HCT116 (cell line): ENCODE measurements at regions not wholly inside any gene's neighbourhood (a gene's known extent, or its start where the extent isn't known, plus 50 kb on each side); places are given as distances from the start of the nearest gene placed in this dataset.

Source experiments
- ATAC-seq: fragments of 200-7000 bp; cut with Tn5 transposase; 2 replicates; pipeline ENCODE4 v1.9.1; 2020; ENCODE audit warnings: mild to moderate bottlenecking, moderate library complexity
- BruUV-seq: library from RNA; stranded (reverse); fragments of 400-500 nt; replicated peaks from 2 replicates; lab custom pipeline; 2021; lab: Mats Ljungman, UMichigan
- CTCF ChIA-PET: fragments of 300-600 bp; sonication (Branson Sonifier 250); formaldehyde crosslinking; loops from one replicate; lab custom pipeline; 2021; ENCODE audit warnings: antibody characterized with exemption; lab: Charles Lee
- POLR2A ChIA-PET: fragments of 300-600, 350-600 bp; sonication (Branson Sonifier 250); formaldehyde crosslinking; loops from one replicate; lab custom pipeline; 2021; ENCODE audit warnings: antibody characterized with exemption; lab: Charles Lee
- RAD21 ChIA-PET, 2 experiments: fragments of 300-600 bp; sonication (Branson Sonifier 250); formaldehyde crosslinking; loops; one replicate each; lab custom pipeline; 2023; ENCODE audit warnings: low total read pairs in 2 of 2; ENCODE audit not compliant: uncharacterized antibody in 2 of 2, unreplicated experiment in 2 of 2, low non-redundant PET in 1 of 2; lab: Charles Lee
- DNase-seq: peaks from one replicate; pipeline ENCODE4 v3.0.0-alpha.2; 2010; ENCODE audit warnings: low read depth, low spot score
- H2AFZ ChIP-seq: fragments of 200-600 bp; shearing (Covaris generic), sonication (generic); 2 replicates; pipeline ENCODE4 v1.6.1; 2017; ENCODE audit warnings: low read depth, mixed run types, mixed read lengths, antibody characterized with exemption, low read length; ENCODE audit not compliant: poor library complexity, severe bottlenecking
- H3K27ac ChIP-seq: 2 replicates; pipeline ENCODE4 v1.5.1; 2012; ENCODE audit warnings: low read depth, low read length
- H3K27me3 ChIP-seq: fragments of 200-600 bp; sonication (generic); 2 replicates; pipeline ENCODE4 v1.6.1; 2016; ENCODE audit warnings: mixed run types, low read length, mixed read lengths; ENCODE audit not compliant: insufficient read depth
- H3K36me3 ChIP-seq, 2 experiments: fragments of 200-500 bp in 1 of 2; fragments of 200-600 bp in 1 of 2; sonication (Bioruptor generic) in 1 of 2; sonication (generic) in 1 of 2; 2 replicates each; pipeline versions ENCODE4 v1.5.1 to v1.6.1; 2014 to 2016; ENCODE audit warnings: low read length in 2 of 2, inconsistent platforms in 1 of 2, mixed read lengths in 1 of 2, mixed run types in 1 of 2; ENCODE audit not compliant: insufficient read depth in 2 of 2, control insufficient read depth in 1 of 2
- H3K4me1 ChIP-seq, 2 experiments: fragments of 200-600 bp in 1 of 2; sonication (generic) in 1 of 2; 2 replicates each; pipeline versions ENCODE4 v1.5.1 to v1.6.1; 2012 to 2017; ENCODE audit warnings: low read length in 2 of 2, inconsistent platforms in 1 of 2, mild to moderate bottlenecking in 1 of 2, mixed read lengths in 1 of 2, mixed run types in 1 of 2, moderate library complexity in 1 of 2; ENCODE audit not compliant: insufficient read depth in 2 of 2, control insufficient read depth in 1 of 2
- H3K4me2 ChIP-seq: fragments of 200-600 bp; sonication (generic); 2 replicates; pipeline ENCODE4 v1.6.1; 2017; ENCODE audit warnings: mixed run types, low read length, mixed read lengths
- H3K4me3 ChIP-seq, 2 experiments: fragments of 200-600 bp in 1 of 2; sonication (generic) in 1 of 2; replicated peaks in 1 of 2; 2 replicates each; pipeline ENCODE4 v1.5.1; 2011 to 2016; ENCODE audit warnings: low read length in 2 of 2, control low read depth in 1 of 2, low read depth in 1 of 2, mild to moderate bottlenecking in 1 of 2, mixed read lengths in 1 of 2, mixed run types in 1 of 2
- H3K79me2 ChIP-seq: fragments of 200-600 bp; sonication (generic); 2 replicates; pipeline ENCODE4 v1.6.1; 2017; ENCODE audit warnings: mild to moderate bottlenecking, mixed run types, low read length, moderate library complexity, mixed read lengths; ENCODE audit not compliant: insufficient read depth
- H3K9ac ChIP-seq: fragments of 200-600 bp; sonication (generic); 2 replicates; pipeline ENCODE4 v1.6.1; 2016; ENCODE audit warnings: low read length, mixed read lengths
- H3K9me2 ChIP-seq: fragments of 200-600 bp; sonication (generic), shearing (Covaris generic); 2 replicates; pipeline ENCODE4 v1.6.1; 2017; ENCODE audit warnings: mixed run types, mild to moderate bottlenecking, moderate library complexity; ENCODE audit not compliant: insufficient read depth
- H3K9me3 ChIP-seq, 2 experiments: fragments of 200-500 bp in 1 of 2; fragments of 200-600 bp in 1 of 2; sonication (Bioruptor generic) in 1 of 2; sonication (generic) in 1 of 2; 2 replicates each; pipeline ENCODE4 v1.6.1; 2014 to 2017; ENCODE audit warnings: low read length in 2 of 2, mixed read lengths in 2 of 2, inconsistent platforms in 1 of 2, low read depth in 1 of 2, mild to moderate bottlenecking in 1 of 2, mixed run types in 1 of 2, moderate library complexity in 1 of 2; ENCODE audit not compliant: control insufficient read depth in 1 of 2, insufficient read depth in 1 of 2
- H4K20me1 ChIP-seq: fragments of 200-600 bp; sonication (generic), shearing (Covaris generic); 2 replicates; pipeline ENCODE4 v1.6.1; 2017; ENCODE audit warnings: mixed run types, mild to moderate bottlenecking, moderate library complexity; ENCODE audit not compliant: insufficient read depth
- CBX3 ChIP-seq: IDR thresholded peaks from 2 replicates; pipeline ENCODE4 v1.6.1; 2012; ENCODE audit warnings: low read depth
- CEBPB ChIP-seq: IDR thresholded peaks from 2 replicates; pipeline ENCODE4 v1.6.1; 2012; ENCODE audit warnings: low read depth
- EGR1 ChIP-seq: IDR thresholded peaks from 2 replicates; pipeline ENCODE4 v1.6.1; 2012; ENCODE audit warnings: low read depth
- ELF1 ChIP-seq: IDR thresholded peaks from 2 replicates; pipeline ENCODE4 v1.6.1; 2012; ENCODE audit warnings: low read depth, borderline replicate concordance
- EZH2 ChIP-seq: fragments of 200-600 bp; sonication (generic); IDR thresholded peaks from 2 replicates; pipeline ENCODE4 v1.6.1; 2017; ENCODE audit warnings: antibody characterized with exemption, mixed run types
- EZH2phosphoT487 ChIP-seq: fragments of 200-600 bp; IDR thresholded peaks from 2 replicates; pipeline ENCODE4 v1.6.1; 2018; ENCODE audit warnings: antibody characterized with exemption, borderline replicate concordance
- FOSL1 ChIP-seq: IDR thresholded peaks from 2 replicates; pipeline ENCODE4 v1.6.1; 2012; ENCODE audit warnings: low read depth
- JUND ChIP-seq: IDR thresholded peaks from 2 replicates; pipeline ENCODE4 v1.6.1; 2012
- POLR2A ChIP-seq: IDR thresholded peaks from 2 replicates; pipeline ENCODE4 v1.7.0; 2011; ENCODE audit warnings: borderline replicate concordance; ENCODE audit not compliant: insufficient read depth, insufficient read length; ENCODE audit errors: extremely low read depth
- POLR2AphosphoS5 ChIP-seq: IDR thresholded peaks from 2 replicates; pipeline ENCODE4 v1.6.1; 2011; ENCODE audit warnings: mild to moderate bottlenecking, low read depth, low read length, moderate library complexity
- RAD21 ChIP-seq: IDR thresholded peaks from 2 replicates; pipeline ENCODE4 v1.6.1; 2012; ENCODE audit warnings: low read depth, mild to moderate bottlenecking
- SIN3A ChIP-seq: IDR thresholded peaks from 2 replicates; pipeline ENCODE4 v1.6.1; 2012; ENCODE audit warnings: low read depth
- SRF ChIP-seq: IDR thresholded peaks from 2 replicates; pipeline ENCODE4 v1.6.1; 2012; ENCODE audit warnings: low read depth
- TCF7L2 ChIP-seq: IDR thresholded peaks from 2 replicates; pipeline ENCODE4 v1.7.0; 2011; ENCODE audit warnings: borderline replicate concordance, inconsistent platforms; ENCODE audit not compliant: insufficient read depth, insufficient read length; ENCODE audit errors: extremely low read depth
- YY1 ChIP-seq: IDR thresholded peaks from 2 replicates; pipeline ENCODE4 v1.6.1; 2011; ENCODE audit warnings: low read length, low read depth, moderate library complexity, mild to moderate bottlenecking; ENCODE audit not compliant: insufficient replicate concordance; ENCODE audit errors: extremely low read depth
- ZFX ChIP-seq: fragments of 450-650 bp; IDR thresholded peaks from 2 replicates; pipeline ENCODE4 v1.6.1; 2017
- ZNF274 ChIP-seq: fragments of 200-500 bp; sonication (Bioruptor generic); IDR thresholded peaks from 2 replicates; pipeline ENCODE4 v1.6.1; 2014; ENCODE audit warnings: mild to moderate bottlenecking, low read depth, low read length, inconsistent platforms
- intact Hi-C: fragments of 100-400 bp; cut with micrococcal nuclease; formaldehyde crosslinking; loops from 2 replicates; pipeline ENCODE4 v1.10.0; 2022
- TF ChIP-seq, protein P1 (sequence below), 3 experiments: fragments of 200-600 bp in 1 of 3; sonication (generic) in 1 of 3; IDR thresholded peaks in 2 of 3; conservative IDR thresholded peaks in 1 of 3; 2 replicates each; pipeline ENCODE4 v1.5.1; 2012 to 2017; ENCODE audit warnings: low read depth in 2 of 3, low read length in 2 of 3, antibody characterized with exemption in 1 of 3, borderline replicate concordance in 1 of 3, control low read depth in 1 of 3, mild to moderate bottlenecking in 1 of 3, mixed read lengths in 1 of 3, mixed run types in 1 of 3, moderate library complexity in 1 of 3; ENCODE audit not compliant: insufficient read depth in 1 of 3
- TF ChIP-seq, protein P2 (sequence below): IDR thresholded peaks from 2 replicates; pipeline ENCODE4 v1.6.1; 2011; ENCODE audit warnings: mild to moderate bottlenecking, low read length, moderate library complexity; ENCODE audit not compliant: insufficient replicate concordance; ENCODE audit errors: extremely low read depth
- TF ChIP-seq, protein P3 (sequence below): IDR thresholded peaks from 2 replicates; pipeline ENCODE4 v1.6.1; 2012

DNA sequence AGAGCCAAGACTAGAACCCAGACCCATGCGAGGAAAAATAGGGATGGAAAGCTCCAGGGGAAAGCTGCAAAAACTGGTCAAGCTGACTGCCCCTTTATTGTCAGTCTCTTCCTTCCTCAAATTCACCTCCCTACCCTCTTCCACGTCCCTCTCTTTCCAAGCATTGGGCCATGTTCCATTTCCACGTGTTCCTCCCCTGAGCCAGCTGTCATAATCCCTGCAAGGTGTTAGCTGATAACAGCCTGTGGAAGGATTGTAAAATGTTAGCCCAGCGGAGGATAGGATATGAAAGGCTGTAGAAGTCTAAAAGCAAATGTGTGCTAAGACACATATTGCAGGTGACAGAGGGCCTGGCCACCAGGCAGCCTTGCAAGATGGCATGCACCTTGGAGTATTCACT is 88.0 kb upstream of the MAX start:
- ChIA-PET CTCF (no interaction called here), POLR2A (interaction anchor here (0.7 kb wide), 1 partner anchor 82 kb away, joined by 3 read pairs; no protein-coding TSS in a partner anchor), RAD21 (no interaction called here)
- Histone ChIP-seq H3K4me1 (no peaks in the 10 kb centered on the region), H3K9ac (no peak overlapping the region), H3K79me2 (no peaks in the 10 kb centered on the region), H4K20me1 (no peaks in the 10 kb centered on the region), H3K4me2 (no peak overlapping the region), H3K4me3 (no peak overlapping the region), H3K27ac (no peak overlapping the region), H3K27me3 (0 out of 2 replicates have a peak, but pooled peaks cover 3% of the 10 kb centered on the region), H3K9me2 (no peaks in the 10 kb centered on the region), H3K9me3 (no peaks in the 10 kb centered on the region), H3K36me3 (no peaks in the 10 kb centered on the region), H2AFZ (no peak overlapping the region)
- BruUV-seq, result no TSS peak
- ATAC-seq, result no peak
- no peak for DNase-seq
- intact Hi-C loops, result no loop called here
- TF ChIP-seq CBX3 (no peak), EZH2phosphoT487 (no peak), TCF7L2 (no peak), JUND (no peak), SIN3A (no peak), EZH2 (no peak), EGR1 (no peak), ZNF274 (no peak), RAD21 (no peak), ELF1 (no peak), ZFX (no peak), YY1 (no peak), FOSL1 (no peak), SRF (no peak), POLR2AphosphoS5 (no peak), POLR2A (no peak), CEBPB (no peak)
- TF ChIP-seq, protein P1, sequence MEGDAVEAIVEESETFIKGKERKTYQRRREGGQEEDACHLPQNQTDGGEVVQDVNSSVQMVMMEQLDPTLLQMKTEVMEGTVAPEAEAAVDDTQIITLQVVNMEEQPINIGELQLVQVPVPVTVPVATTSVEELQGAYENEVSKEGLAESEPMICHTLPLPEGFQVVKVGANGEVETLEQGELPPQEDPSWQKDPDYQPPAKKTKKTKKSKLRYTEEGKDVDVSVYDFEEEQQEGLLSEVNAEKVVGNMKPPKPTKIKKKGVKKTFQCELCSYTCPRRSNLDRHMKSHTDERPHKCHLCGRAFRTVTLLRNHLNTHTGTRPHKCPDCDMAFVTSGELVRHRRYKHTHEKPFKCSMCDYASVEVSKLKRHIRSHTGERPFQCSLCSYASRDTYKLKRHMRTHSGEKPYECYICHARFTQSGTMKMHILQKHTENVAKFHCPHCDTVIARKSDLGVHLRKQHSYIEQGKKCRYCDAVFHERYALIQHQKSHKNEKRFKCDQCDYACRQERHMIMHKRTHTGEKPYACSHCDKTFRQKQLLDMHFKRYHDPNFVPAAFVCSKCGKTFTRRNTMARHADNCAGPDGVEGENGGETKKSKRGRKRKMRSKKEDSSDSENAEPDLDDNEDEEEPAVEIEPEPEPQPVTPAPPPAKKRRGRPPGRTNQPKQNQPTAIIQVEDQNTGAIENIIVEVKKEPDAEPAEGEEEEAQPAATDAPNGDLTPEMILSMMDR (IDR thresholded peaks at IDR 0.05 in 2 of 3, conservative IDR thresholded peaks at IDR 0.05 in 1 of 3; ENCODE audit: borderline replicate concordance in 1 of 3, insufficient read depth in 1 of 3, low read depth in 2 of 3, low read length in 2 of 3), result no peak
- TF ChIP-seq, protein P2, sequence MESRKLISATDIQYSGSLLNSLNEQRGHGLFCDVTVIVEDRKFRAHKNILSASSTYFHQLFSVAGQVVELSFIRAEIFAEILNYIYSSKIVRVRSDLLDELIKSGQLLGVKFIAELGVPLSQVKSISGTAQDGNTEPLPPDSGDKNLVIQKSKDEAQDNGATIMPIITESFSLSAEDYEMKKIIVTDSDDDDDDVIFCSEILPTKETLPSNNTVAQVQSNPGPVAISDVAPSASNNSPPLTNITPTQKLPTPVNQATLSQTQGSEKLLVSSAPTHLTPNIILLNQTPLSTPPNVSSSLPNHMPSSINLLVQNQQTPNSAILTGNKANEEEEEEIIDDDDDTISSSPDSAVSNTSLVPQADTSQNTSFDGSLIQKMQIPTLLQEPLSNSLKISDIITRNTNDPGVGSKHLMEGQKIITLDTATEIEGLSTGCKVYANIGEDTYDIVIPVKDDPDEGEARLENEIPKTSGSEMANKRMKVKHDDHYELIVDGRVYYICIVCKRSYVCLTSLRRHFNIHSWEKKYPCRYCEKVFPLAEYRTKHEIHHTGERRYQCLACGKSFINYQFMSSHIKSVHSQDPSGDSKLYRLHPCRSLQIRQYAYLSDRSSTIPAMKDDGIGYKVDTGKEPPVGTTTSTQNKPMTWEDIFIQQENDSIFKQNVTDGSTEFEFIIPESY, result no peak
- TF ChIP-seq, protein P3, sequence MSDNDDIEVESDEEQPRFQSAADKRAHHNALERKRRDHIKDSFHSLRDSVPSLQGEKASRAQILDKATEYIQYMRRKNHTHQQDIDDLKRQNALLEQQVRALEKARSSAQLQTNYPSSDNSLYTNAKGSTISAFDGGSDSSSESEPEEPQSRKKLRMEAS, result no peak
